GM12878 (cell line): ENCODE measurements at regions not wholly inside any gene's neighbourhood (a gene's known extent, or its start where the extent isn't known, plus 50 kb on each side); places are given as distances from the start of the nearest gene placed in this dataset.

Source experiments
- ATAC-seq: fragments of 200-7000 bp; cut with Tn5 transposase; 3 replicates; pipeline ENCODE4 v1.9.1; 2020; ENCODE audit warnings: mild to moderate bottlenecking, moderate library complexity
- BruUV-seq: library from RNA; stranded (reverse); fragments of 400-500 nt; replicated peaks from 2 replicates; lab custom pipeline; 2021; lab: Mats Ljungman, UMichigan
- CTCF ChIA-PET: fragments of 300-600 bp; sonication (Branson Sonifier 250); formaldehyde crosslinking; extraction: SDS; loops from one replicate; lab custom pipeline; 2021; ENCODE audit warnings: inconsistent platforms; lab: Yijun Ruan, JAX
- POLR2A ChIA-PET: fragments of 350-600 bp; formaldehyde crosslinking; extraction: SDS; loops from one replicate; lab custom pipeline; 2021; ENCODE audit warnings: inconsistent platforms; lab: Charles Lee
- RAD21 ChIA-PET: fragments of 300-600 bp; sonication (Branson Sonifier 250); formaldehyde crosslinking; loops from one replicate; lab custom pipeline; 2023; ENCODE audit warnings: antibody characterized with exemption; ENCODE audit not compliant: unreplicated experiment; lab: Charles Lee
- SMC1A ChIA-PET: fragments of 300-600 bp; sonication (Branson Sonifier 250); formaldehyde crosslinking; loops from one replicate; lab custom pipeline; 2023; ENCODE audit not compliant: unreplicated experiment, uncharacterized antibody; lab: Charles Lee
- DNase-seq: peaks from one replicate; pipeline ENCODE4 v3.0.0-alpha.2; 2011; ENCODE audit warnings: low read depth, low spot score
- FAIRE-seq: peaks from 3 replicates; lab custom pipeline; 2011; peaks lifted over from hg19 to GRCh38; lab: Jason Lieb, UNC
- H2AFZ ChIP-seq: 2 replicates; pipeline ENCODE4 v1.6.0; 2011; ENCODE audit warnings: low read depth, low read length, control low read depth; ENCODE audit not compliant: control insufficient read depth
- H3K27ac ChIP-seq: 2 replicates; pipeline ENCODE4 v1.5.1; 2011; ENCODE audit warnings: control low read depth; ENCODE audit not compliant: control insufficient read depth, insufficient read depth
- H3K27me3 ChIP-seq, 2 experiments: replicated peaks in 1 of 2; 2 replicates each; pipeline versions ENCODE4 v1.6.0 to v1.6.1; 2011; ENCODE audit warnings: low read length in 1 of 2; ENCODE audit not compliant: control insufficient read depth in 2 of 2, insufficient read depth in 2 of 2
- H3K36me3 ChIP-seq, 2 experiments: 2 replicates each; pipeline ENCODE4 v1.5.1; 2011; ENCODE audit warnings: low read length in 1 of 2; ENCODE audit not compliant: control insufficient read depth in 2 of 2, insufficient read depth in 2 of 2
- H3K4me1 ChIP-seq: 2 replicates; pipeline ENCODE4 v1.6.1; 2011; ENCODE audit warnings: mild to moderate bottlenecking, low read length, moderate library complexity, mixed read lengths; ENCODE audit not compliant: control insufficient read depth, insufficient read depth
- H3K4me2 ChIP-seq: 2 replicates; pipeline ENCODE4 v1.6.0; 2011; ENCODE audit warnings: control low read depth; ENCODE audit not compliant: control insufficient read depth, insufficient read depth
- H3K4me3 ChIP-seq: fragments of 200-600 bp; sonication (generic); 2 replicates; pipeline ENCODE4 v1.5.1; 2016
- H3K79me2 ChIP-seq: 2 replicates; pipeline ENCODE4 v1.6.0; 2011; ENCODE audit warnings: low read length; ENCODE audit not compliant: control insufficient read depth, insufficient read depth
- H3K9ac ChIP-seq: 2 replicates; pipeline ENCODE4 v1.8.0; 2011; ENCODE audit warnings: low read length, control low read depth, mixed read lengths; ENCODE audit not compliant: control insufficient read depth, insufficient read depth
- H3K9me3 ChIP-seq: replicated peaks from 3 replicates; pipeline ENCODE4 v1.5.1; 2011; ENCODE audit warnings: mild to moderate bottlenecking, low read length; ENCODE audit not compliant: control insufficient read depth, insufficient read depth
- H4K20me1 ChIP-seq: 2 replicates; pipeline ENCODE4 v1.6.0; 2011; ENCODE audit not compliant: control insufficient read depth, insufficient read depth
- BACH1 ChIP-seq: fragments of 450-650 bp; IDR thresholded peaks from 2 replicates; pipeline ENCODE4 v1.6.1; 2017; ENCODE audit warnings: mild to moderate bottlenecking, borderline replicate concordance
- CREM ChIP-seq: IDR thresholded peaks from 2 replicates; pipeline ENCODE4 v1.6.1; 2014; ENCODE audit warnings: antibody characterized with exemption, low read depth
- ETV6 ChIP-seq, 2 experiments: fragments of 450-650 bp in 1 of 2; IDR thresholded peaks in 1 of 2; conservative IDR thresholded peaks in 1 of 2; 2 replicates each; pipeline ENCODE4 v1.6.1; 2014; ENCODE audit warnings: antibody characterized with exemption in 1 of 2, borderline replicate concordance in 1 of 2, low read depth in 1 of 2, mild to moderate bottlenecking in 1 of 2, moderate library complexity in 1 of 2
- SRF ChIP-seq, 2 experiments: IDR thresholded peaks; 2 replicates each; pipeline ENCODE4 v1.6.1; 2011; ENCODE audit warnings: low read depth in 2 of 2, low read length in 2 of 2, mild to moderate bottlenecking in 1 of 2, moderate library complexity in 1 of 2
- TARDBP ChIP-seq: IDR thresholded peaks from 2 replicates; pipeline ENCODE4 v1.6.1; 2016; ENCODE audit warnings: borderline replicate concordance
- WGBS: methylation state at CpG from one replicate; pipeline ENCODE4 v1.1.6; 2016; ENCODE audit warnings: low lambda C conversion rate; ENCODE audit not compliant: insufficient replicate concordance, insufficient coverage; ENCODE audit errors: missing lambda C conversion rate; 5-methylcytosine and 5-hydroxymethylcytosine counted together
- in situ Hi-C: fragments of 300-500 bp; cut with MboI; formaldehyde crosslinking; loops from 9 replicates; pipeline ENCODE4 v1.14.3; 2018; ENCODE audit warnings: mixed read lengths
- intact Hi-C: fragments of 100-400 bp; cut with micrococcal nuclease; formaldehyde crosslinking; loops from one replicate; pipeline ENCODE4 v1.14.2; 2022; ENCODE audit not compliant: unreplicated experiment
- TF ChIP-seq, protein P1 (sequence below): IDR thresholded peaks from 2 replicates; pipeline ENCODE4 v1.6.1; 2012; ENCODE audit warnings: low read depth, low read length, improper control_type of control experiment
- TF ChIP-seq, protein P2 (sequence below): fragments of 150-350 bp; IDR thresholded peaks from 2 replicates; pipeline ENCODE4 v1.6.1; 2014; ENCODE audit warnings: mild to moderate bottlenecking, low read depth, low read length

DNA sequence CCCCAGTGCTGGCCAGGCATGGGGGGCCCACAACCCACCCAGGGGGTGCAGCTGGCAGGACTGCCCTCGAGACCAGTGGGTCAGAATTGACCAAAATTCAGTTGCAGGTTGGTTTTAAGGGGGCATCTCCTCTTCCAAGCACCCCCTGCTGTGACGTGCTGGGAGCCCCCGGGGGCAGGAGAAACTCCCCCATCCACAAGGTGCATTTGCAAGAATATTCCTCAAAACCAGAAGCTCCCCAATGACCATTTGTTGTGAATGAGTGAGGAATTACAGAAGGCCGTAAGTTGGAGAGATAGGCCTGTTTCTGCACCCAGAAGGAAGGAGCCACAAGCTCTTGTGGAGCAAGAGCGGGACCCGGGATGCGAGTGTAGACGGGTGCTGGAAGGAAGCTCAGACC lies 414.5 kb downstream of the BRD1 start:
- H3K4me1 ChIP-seq: no peaks in the 10 kb centered on the region
- TF ChIP-seq, protein P1, sequence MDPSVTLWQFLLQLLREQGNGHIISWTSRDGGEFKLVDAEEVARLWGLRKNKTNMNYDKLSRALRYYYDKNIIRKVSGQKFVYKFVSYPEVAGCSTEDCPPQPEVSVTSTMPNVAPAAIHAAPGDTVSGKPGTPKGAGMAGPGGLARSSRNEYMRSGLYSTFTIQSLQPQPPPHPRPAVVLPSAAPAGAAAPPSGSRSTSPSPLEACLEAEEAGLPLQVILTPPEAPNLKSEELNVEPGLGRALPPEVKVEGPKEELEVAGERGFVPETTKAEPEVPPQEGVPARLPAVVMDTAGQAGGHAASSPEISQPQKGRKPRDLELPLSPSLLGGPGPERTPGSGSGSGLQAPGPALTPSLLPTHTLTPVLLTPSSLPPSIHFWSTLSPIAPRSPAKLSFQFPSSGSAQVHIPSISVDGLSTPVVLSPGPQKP: no peak
- TF ChIP-seq TARDBP: no peak
- no peak for TF ChIP-seq BACH1
- TF ChIP-seq, protein P2, sequence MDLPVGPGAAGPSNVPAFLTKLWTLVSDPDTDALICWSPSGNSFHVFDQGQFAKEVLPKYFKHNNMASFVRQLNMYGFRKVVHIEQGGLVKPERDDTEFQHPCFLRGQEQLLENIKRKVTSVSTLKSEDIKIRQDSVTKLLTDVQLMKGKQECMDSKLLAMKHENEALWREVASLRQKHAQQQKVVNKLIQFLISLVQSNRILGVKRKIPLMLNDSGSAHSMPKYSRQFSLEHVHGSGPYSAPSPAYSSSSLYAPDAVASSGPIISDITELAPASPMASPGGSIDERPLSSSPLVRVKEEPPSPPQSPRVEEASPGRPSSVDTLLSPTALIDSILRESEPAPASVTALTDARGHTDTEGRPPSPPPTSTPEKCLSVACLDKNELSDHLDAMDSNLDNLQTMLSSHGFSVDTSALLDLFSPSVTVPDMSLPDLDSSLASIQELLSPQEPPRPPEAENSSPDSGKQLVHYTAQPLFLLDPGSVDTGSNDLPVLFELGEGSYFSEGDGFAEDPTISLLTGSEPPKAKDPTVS: no peak
- TF ChIP-seq CREM: no peak
- no peak for TF ChIP-seq SRF (IDR thresholded peaks at IDR 0.05; ENCODE audit: low read depth in 2 of 2, low read length in 2 of 2)
- TF ChIP-seq ETV6 (conservative IDR thresholded peaks at IDR 0.05 in 1 of 2, IDR thresholded peaks at IDR 0.05 in 1 of 2; ENCODE audit: borderline replicate concordance in 1 of 2, low read depth in 1 of 2): no peak
- no peaks in the 10 kb centered on the region for H3K9me3 ChIP-seq
- intact Hi-C loops: no loop called here
- CTCF ChIA-PET: no interaction called here
- no peak overlapping the region for H3K27ac ChIP-seq
- DNase-seq: no peak
- FAIRE-seq: no peak
- POLR2A ChIA-PET: no interaction called here
- RAD21 ChIA-PET: no interaction called here
- H3K36me3 ChIP-seq: no peaks in the 10 kb centered on the region
- H3K4me3 ChIP-seq: no peak overlapping the region
- no peak for ATAC-seq
- no peak overlapping the region for H3K4me2 ChIP-seq
- no peak overlapping the region for H2AFZ ChIP-seq
- H4K20me1 ChIP-seq: no peaks in the 10 kb centered on the region
- no TSS peak for BruUV-seq
- SMC1A ChIA-PET: no interaction called here
- no peaks in the 10 kb centered on the region for H3K27me3 ChIP-seq
- no peaks in the 10 kb centered on the region for H3K79me2 ChIP-seq
- WGBS: 35% methylated on average over 8 of the region's 8 CpGs
- in situ Hi-C loops: no loop called here
- H3K9ac ChIP-seq: no peak overlapping the region
